Endometrium (tissue), 2 donors: ENCODE measurements at regions not wholly inside any gene's neighbourhood (a gene's known extent, or its start where the extent isn't known, plus 50 kb on each side); places are given as distances from the start of the nearest gene placed in this dataset.

ENCODE experiments used
- FAIRE-seq: peaks from 2 replicates; lab custom pipeline; 2012; peaks lifted over from hg19 to GRCh38; lab: Jason Lieb, UNC
- donor health status: control.
- donor health status: control.

- FAIRE-seq: no peak
Measured at GRCh38 chr14:100659345-100660001, 67.2 kb upstream of the DLK1 start.

DNA sequence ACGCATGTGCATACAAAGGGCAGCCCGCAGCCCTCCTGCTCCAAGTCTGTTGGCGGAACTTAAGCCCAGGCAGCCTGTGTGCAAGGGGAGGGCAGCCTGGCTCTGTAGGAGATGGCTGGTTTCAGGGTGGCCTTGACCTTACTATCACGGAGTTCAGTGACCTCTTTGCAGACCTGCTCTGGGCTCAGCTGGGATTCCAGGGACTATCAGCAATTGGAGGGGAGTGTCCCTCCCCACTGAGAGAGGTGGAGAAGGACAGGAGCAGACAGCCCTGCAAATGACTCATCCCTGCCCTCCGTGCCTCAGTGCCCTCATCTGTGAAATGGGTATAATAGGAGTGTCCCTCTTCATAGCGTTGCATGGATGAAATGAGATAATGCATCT is 66.2 kb upstream of the DLK1 start:
- FAIRE-seq: no peak

DNA sequence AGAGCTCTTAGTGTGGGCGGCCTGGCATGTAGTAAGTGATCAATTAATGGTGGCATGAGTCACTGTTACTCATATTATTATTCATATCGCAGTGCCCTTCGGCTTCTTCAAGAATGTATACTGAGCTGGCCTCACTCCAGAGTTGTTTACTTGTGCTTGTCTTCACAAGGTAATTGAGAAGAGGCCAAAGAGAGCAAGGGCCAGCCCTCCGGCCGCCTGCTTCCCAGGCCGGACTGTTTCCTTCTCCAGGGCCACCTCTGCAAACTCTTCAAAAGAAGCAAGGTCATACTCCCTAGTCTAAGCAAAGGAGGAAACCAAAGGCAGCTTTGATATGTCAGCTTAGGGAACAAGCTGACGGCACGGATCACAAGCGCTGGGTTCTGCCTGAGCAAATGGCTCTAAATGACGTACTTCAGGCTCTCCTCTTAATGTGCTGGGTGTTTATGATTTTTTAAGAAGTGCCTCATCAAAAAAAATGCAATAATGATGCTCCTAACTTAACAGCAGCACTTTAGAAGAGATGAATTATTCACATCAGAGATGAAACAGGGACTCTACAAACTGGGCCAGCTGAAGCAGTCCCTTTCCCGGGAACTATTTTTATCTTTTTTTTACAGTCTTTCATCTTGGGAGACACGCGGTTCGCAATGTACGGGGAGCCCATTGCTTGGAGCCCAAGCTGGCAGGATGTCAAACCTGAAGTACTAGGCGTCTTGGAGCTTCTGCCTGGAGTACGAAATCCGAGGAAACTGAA is 65.6 kb upstream of the DLK1 start:
- no peak for FAIRE-seq

DNA sequence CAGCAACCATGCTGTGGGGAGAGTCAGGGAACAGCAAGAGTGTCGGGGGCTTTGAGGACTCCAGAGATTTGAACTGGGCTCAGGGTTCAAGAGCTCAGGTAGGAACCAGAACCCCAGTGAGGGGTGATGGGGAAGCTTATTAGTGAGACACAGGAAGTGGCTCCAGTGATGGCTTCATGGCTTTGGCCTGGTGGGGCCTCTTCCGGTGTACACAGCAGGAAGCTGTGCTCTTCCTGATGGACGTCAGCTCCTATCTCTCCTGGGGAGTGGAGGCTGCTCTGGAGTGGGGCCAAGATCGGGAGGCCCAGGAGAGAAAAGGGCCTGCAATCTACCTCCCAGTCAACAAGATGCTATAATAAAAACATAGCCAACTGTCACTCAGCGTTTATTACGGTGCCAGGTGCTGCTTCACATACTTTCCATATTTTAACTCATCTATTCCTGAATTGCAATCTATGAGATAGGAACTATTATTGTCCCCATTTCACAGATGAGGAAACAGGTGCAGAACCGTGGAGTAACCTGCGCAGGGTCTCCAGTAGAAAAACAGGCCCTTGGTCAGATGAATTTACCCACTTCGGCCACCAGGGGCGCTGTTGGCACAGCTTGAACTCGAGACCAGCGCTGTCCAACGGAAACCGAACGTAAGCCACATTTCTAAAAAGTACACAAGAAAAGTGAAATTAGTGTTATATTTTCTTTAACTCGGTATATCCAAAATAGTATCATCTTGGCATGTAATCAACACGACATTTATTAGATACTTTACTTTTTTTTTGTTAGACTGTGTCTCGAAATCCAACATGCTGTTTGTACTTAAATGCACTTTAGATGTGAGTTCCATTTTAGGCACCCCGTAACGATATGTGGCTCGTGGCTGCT is 63.6 kb upstream of the DLK1 start:
- peak; percentile 18 for FAIRE-seq

GRCh38 chr14:100663761-100664052 is 63.0 kb upstream of the DLK1 start:
- no peak for FAIRE-seq

- no peak for FAIRE-seq
Measured at GRCh38 chr14:100664231-100664630, 62.5 kb upstream of the DLK1 start.

GRCh38 chr14:100664841-100665510 is 61.7 kb upstream of the DLK1 start:
- peak; percentile 12 for FAIRE-seq

DNA sequence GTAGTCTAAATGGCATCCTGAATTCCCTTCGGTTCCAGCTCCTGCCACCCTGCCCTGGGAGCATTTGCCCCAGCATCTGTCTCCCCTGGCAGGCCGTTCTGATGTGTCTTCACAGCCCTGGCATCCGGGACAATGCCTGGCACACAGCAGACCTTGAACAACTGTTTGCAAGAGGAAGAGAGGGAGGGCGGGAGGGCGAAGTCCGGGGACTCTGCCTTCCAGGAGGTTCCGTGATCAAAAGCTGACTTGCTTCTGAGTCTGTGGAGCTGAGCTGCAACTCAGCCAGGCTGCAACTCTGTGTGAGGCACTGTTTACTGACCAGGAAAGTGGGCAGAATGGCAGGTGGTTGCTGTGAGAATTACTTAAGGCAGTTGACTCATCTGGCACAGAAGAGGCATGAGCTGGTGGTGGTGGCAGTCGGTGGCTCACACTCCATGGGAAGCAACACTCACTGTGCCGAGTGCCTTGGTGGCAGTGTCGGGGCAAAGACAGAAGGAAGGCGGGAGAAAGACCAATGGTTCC is 61.1 kb upstream of the DLK1 start:
- no peak for FAIRE-seq

DNA sequence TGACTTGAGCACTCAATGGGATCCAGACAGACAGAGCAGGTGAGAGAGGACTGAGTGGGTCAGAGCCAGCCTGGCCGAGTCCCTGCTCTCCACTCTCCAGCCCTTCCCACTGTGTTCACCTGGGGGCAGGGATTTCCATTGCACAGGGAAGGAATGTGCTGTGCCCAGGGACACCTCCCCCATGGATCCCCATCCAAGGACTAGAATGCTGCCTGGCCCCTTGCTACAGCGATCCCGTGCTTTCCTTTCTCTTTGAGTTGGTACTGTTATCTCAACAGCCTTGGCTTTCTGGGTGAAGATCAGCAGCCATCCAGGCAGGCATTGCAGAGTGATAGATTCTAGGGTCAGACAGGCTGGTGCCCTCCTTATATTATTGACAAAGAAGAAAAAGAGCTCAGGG is 60.3 kb upstream of the DLK1 start:
- no peak for FAIRE-seq

DNA sequence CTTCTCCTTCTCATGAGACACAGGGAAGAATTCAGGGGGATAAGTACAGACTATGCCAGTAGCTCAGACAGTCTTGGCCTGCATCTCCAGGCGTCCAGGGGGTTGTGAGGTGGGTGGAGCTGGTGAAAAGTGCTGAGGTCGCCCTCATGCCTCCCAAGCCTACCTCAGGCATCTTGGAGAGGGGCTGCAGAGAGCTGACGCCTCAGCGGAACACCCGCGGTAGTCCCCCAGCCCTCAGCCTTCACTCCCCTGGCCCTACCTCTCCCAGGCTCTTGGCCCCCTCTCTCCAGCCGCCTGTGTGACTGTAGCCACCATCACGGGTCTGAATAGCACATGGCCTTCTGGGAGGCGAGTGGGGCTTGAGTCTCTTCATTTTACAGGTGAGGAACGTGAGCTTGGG is 59.8 kb upstream of the DLK1 start:
- no peak for FAIRE-seq

- FAIRE-seq: no peak
Measured at GRCh38 chr14:100667656-100668055, 59.0 kb upstream of the DLK1 start.

GRCh38 chr14:100668352-100668751 is 58.3 kb upstream of the DLK1 start:
- no peak for FAIRE-seq

- no peak for FAIRE-seq
Measured at GRCh38 chr14:100669011-100669412, 57.7 kb upstream of the DLK1 start.

GRCh38 chr14:100669468-100669867 is 57.2 kb upstream of the DLK1 start:
- FAIRE-seq: no peak

DNA sequence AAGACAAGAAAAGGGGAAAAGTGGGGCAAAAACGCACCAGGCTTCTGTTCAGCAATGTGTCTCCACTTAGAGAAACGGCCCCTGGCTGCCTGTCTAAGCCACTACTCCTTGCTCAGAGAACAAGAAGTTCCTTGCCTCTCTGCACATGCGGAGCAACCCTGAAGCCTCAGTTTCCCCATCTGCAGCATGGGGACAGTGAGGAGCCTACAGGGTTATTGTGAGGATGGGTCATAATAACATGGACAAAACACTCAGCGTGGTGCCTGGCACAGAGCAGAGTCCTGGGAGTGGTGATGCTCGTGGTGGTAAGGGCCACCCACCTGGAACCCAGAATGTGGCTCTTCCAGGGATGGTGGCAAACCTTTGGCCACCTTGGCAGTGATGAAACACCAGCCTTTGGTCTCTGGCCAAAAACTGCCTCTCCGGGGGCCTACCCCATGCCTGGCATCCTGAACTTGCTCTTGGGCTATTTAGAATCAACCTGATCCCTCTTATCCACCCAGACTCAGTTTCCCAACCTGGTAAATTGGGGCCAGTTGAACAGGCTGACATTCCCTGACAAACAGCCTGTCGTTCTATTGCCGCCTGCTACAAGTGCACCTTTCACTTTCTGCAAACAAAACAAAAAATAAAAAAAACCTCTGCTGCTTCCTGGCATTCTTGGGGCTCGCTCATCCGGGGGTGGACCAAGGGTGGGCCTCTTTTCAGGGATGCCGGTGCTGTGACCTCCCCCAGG is 56.5 kb upstream of the DLK1 start:
- no peak for FAIRE-seq

GRCh38 chr14:100670753-100671049 is 56.0 kb upstream of the DLK1 start:
- FAIRE-seq: no peak

DNA sequence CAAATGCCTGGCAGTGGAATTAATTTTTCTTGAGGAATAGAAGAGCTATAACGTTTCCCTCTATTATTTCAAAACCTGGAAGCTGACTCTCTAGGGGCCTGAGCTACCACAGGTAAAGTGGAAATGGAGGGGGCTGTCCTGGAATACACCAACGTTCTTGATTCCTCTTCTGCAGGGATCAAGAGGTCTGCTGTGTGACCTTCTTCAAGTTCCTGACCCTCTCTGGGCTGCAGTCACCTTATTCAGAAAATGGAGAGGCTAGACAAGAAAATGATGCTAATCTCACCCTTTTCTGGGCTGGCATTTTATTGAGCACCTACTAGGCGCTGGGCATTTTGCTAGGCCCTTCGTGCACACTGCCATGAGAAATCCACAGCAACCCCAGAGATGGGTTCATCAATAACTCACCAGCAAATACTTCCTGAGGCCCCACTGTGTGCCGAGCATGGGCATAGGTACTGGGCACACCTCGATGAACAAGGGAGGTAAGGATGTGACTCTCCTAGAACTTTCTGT is 55.2 kb upstream of the DLK1 start:
- no peak for FAIRE-seq

GRCh38 chr14:100671906-100672305 is 54.8 kb upstream of the DLK1 start:
- no peak for FAIRE-seq

DNA sequence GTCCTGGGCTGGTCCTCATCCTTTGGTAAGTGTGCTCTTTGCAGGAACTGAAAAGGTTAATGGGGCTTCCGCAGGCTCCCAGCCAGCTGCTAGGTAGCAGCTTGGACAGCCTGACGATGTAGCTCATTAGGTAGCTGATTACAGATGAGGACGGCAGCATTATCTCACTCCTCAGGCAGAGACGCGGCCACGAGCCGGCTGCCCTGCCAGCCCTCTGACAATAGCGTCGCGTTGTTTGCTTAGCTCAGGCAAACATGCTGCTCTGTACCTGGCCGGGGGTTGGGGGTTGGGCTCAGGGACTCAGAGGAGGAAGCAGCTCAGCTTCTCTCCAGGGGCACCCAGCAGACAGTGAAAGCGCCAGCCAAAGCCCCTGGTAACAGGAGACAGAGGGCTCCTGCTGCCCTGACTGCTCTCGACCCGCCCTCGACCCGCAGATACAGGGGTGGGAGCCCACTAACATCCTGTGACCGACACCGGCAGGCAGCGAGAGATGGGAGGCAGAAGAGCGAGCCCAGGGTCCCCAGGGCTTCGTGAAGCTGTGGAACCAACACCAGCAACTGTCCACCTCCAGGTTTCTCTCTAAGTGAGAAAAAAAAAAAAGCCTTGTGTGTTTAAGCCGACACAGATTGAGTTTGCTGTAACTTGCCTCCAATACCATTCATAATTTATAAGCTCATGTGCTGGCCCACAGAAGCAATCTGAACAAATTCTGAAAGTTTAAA is 53.4 kb upstream of the DLK1 start:
- no peak for FAIRE-seq

DNA sequence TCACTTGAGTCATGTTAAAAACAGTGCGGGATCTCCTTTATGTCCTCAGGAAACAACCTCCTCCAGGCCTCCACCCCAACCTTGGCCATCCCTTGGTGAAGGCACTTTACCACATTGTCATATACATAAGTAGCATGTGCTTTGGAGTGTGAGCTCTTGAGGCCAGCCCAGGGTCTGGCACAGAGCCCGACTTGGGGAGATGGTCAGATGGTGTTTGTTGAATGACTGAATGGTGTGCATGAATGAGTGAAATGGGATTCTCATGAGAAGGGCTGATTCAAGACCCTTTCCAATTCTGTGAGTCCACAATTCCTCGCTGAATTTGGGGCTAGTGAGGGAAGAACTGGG is 52.9 kb upstream of the DLK1 start:
- no peak for FAIRE-seq

DNA sequence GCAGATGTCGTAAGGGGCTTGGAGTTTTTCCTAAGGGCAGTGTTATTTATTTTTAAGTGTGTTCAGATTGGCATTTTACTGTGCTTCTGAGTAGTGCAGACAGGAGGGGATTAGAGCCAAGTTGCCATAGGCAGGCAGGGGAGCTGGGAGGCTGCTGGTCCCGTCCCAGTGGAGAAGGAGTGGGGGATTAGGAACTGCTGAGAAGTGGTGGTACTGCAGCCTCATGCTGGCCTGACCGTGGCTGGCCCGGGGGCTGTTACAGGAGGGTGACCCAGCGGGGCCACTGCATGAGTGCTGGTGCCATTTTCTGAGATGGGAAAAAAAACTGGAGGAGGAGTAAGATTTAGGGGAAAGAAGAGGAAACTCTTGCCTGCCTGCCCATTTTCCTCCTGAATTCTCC is 52.3 kb upstream of the DLK1 start:
- FAIRE-seq: no peak
